ENCODE measurements at regions not wholly inside any gene's neighbourhood (a gene's known extent, or its start where the extent isn't known, plus 50 kb on each side); places are given as distances from the start of the nearest gene placed in this dataset.

DNA sequence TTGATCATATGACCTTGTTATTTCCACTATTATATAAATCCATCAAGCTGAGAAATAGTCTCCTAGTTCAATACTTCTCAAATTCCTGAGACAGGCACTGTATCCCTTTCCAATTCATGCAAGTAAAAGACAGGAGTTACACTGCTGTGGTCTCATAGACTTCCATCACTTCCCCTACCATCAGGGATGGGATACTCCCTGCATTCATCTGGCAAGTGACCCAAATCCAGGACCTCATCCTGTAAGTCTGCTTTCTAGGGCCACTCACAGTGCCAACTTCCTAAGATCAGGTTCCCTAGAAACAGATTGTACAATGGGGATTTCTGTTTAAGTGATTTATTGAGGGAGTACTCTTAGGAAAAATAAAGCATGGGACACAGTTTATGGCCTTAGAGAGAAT is 424.0 kb upstream of the CDH7 start:
- Histone ChIP-seq H3K9me2 (ENCODE audit: insufficient read depth, low read length) (no peaks in the 10 kb centered on the region), H3K79me2 (replicated peaks; ENCODE audit: insufficient read depth, low read length) (no peaks in the 10 kb centered on the region), H3K4me2 (ENCODE audit: low read length) (no peak overlapping the region), H3K9me3 (ENCODE audit: low read length) (no peaks in the 10 kb centered on the region), H4K20me1 (ENCODE audit: insufficient read depth) (no peaks in the 10 kb centered on the region), H3K27me3 (ENCODE audit: insufficient read depth, low read depth, low read length) (no peaks in the 10 kb centered on the region), H3K4me3 (ENCODE audit: low read length) (no peak overlapping the region), H3K36me3 (ENCODE audit: insufficient read depth, low read length) (no peaks in the 10 kb centered on the region), H3F3A (ENCODE audit: insufficient read depth, low read length, poor library complexity, severe bottlenecking) (no peaks in the 10 kb centered on the region), H3K9ac (ENCODE audit: low read length) (no peak overlapping the region), H3K27ac (ENCODE audit: low read length) (no peak overlapping the region), H2AFZ (ENCODE audit: low read depth, low read length) (no peak overlapping the region)
- no peak for TF ChIP-seq RAD21 (conservative IDR thresholded peaks at IDR 0.05)
- no peak for TF ChIP-seq EZH2 (IDR thresholded peaks at IDR 0.05; ENCODE audit: borderline replicate concordance, insufficient read depth, low read length, poor library complexity, severe bottlenecking)
- no peak for TF ChIP-seq MXI1 (conservative IDR thresholded peaks at IDR 0.05; ENCODE audit: poor library complexity, severe bottlenecking)
- TF ChIP-seq REST (IDR thresholded peaks at IDR 0.05; ENCODE audit: borderline replicate concordance): no peak
- TF ChIP-seq, protein P1, sequence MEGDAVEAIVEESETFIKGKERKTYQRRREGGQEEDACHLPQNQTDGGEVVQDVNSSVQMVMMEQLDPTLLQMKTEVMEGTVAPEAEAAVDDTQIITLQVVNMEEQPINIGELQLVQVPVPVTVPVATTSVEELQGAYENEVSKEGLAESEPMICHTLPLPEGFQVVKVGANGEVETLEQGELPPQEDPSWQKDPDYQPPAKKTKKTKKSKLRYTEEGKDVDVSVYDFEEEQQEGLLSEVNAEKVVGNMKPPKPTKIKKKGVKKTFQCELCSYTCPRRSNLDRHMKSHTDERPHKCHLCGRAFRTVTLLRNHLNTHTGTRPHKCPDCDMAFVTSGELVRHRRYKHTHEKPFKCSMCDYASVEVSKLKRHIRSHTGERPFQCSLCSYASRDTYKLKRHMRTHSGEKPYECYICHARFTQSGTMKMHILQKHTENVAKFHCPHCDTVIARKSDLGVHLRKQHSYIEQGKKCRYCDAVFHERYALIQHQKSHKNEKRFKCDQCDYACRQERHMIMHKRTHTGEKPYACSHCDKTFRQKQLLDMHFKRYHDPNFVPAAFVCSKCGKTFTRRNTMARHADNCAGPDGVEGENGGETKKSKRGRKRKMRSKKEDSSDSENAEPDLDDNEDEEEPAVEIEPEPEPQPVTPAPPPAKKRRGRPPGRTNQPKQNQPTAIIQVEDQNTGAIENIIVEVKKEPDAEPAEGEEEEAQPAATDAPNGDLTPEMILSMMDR (IDR thresholded peaks at IDR 0.05; ENCODE audit: poor library complexity, severe bottlenecking): no peak
- no peak for TF ChIP-seq EP300 (conservative IDR thresholded peaks at IDR 0.05; ENCODE audit: poor library complexity, severe bottlenecking)

DNA sequence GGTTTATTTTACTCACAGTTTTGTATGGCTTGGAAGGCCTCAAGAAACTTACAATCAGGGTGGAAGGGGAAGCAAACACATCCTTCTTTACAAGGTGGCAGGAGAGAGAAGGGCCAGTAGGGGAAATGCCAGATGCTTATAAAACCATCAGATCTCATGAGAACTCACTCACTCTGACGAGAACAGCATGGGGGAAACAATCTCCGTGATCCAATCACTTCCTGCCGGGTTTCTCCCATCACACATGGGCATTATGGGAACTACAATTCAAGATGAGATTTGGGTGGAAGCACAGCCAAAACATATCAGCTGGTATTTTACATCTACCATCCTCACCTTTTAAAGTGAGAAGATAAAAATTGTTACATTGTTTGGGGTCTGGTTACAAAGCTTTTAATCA is 427.9 kb upstream of the CDH7 start:
- no peak for TF ChIP-seq RAD21 (conservative IDR thresholded peaks at IDR 0.05)
- no peaks in the 10 kb centered on the region for H3K9me3 ChIP-seq (ENCODE audit: low read length)
- no peak overlapping the region for H2AFZ ChIP-seq (ENCODE audit: low read depth, low read length)
- H3K4me3 ChIP-seq (ENCODE audit: low read length): no peak overlapping the region
- H3K27ac ChIP-seq (ENCODE audit: low read length): no peak overlapping the region
- H3K4me2 ChIP-seq (ENCODE audit: low read length): no peak overlapping the region
- H3K9me2 ChIP-seq (ENCODE audit: insufficient read depth, low read length): no peaks in the 10 kb centered on the region
- no peaks in the 10 kb centered on the region for H3K36me3 ChIP-seq (ENCODE audit: insufficient read depth, low read length)
- no peak overlapping the region for H3K9ac ChIP-seq (ENCODE audit: low read length)
- H3F3A ChIP-seq (ENCODE audit: insufficient read depth, low read length, poor library complexity, severe bottlenecking): no peaks in the 10 kb centered on the region
- no peaks in the 10 kb centered on the region for H3K27me3 ChIP-seq (ENCODE audit: insufficient read depth, low read depth, low read length)
- H3K79me2 ChIP-seq (replicated peaks; ENCODE audit: insufficient read depth, low read length): no peaks in the 10 kb centered on the region
- H4K20me1 ChIP-seq (ENCODE audit: insufficient read depth): no peaks in the 10 kb centered on the region

- H3K4me3 ChIP-seq (ENCODE audit: low read length): no peak overlapping the region
Measured at GRCh38 chr18:65298422-65298821, 452.4 kb upstream of the CDH7 start.

More at GRCh38 chr18:65298422-65298821, 452.4 kb upstream of the CDH7 start:
- no peaks in the 10 kb centered on the region for H3K36me3 ChIP-seq (ENCODE audit: insufficient read depth, low read length)
- H3K4me2 ChIP-seq (ENCODE audit: low read length): no peak overlapping the region
- H2AFZ ChIP-seq (ENCODE audit: low read depth, low read length): no peak overlapping the region
- H3K27me3 ChIP-seq (ENCODE audit: insufficient read depth, low read depth, low read length): no peaks in the 10 kb centered on the region
- no peaks in the 10 kb centered on the region for H3F3A ChIP-seq (ENCODE audit: insufficient read depth, low read length, poor library complexity, severe bottlenecking)
- no peak overlapping the region for H3K27ac ChIP-seq (ENCODE audit: low read length)
- TF ChIP-seq, protein P1 (IDR thresholded peaks at IDR 0.05; ENCODE audit: poor library complexity, severe bottlenecking): no peak
- TF ChIP-seq POLR2AphosphoS5 (IDR thresholded peaks at IDR 0.05) (no peak), TAF1 (IDR thresholded peaks at IDR 0.05; ENCODE audit: low read depth) (no peak), RAD21 (conservative IDR thresholded peaks at IDR 0.05) (no peak), EP300 (conservative IDR thresholded peaks at IDR 0.05; ENCODE audit: poor library complexity, severe bottlenecking) (no peak), EZH2 (IDR thresholded peaks at IDR 0.05; ENCODE audit: borderline replicate concordance, insufficient read depth, low read length, poor library complexity, severe bottlenecking) (no peak), SMC3 (conservative IDR thresholded peaks at IDR 0.05; ENCODE audit: poor library complexity) (no peak), REST (IDR thresholded peaks at IDR 0.05; ENCODE audit: borderline replicate concordance) (no peak), MXI1 (conservative IDR thresholded peaks at IDR 0.05; ENCODE audit: poor library complexity, severe bottlenecking) (no peak)
- H3K79me2 ChIP-seq (replicated peaks; ENCODE audit: insufficient read depth, low read length): no peaks in the 10 kb centered on the region
- no peaks in the 10 kb centered on the region for H3K9me2 ChIP-seq (ENCODE audit: insufficient read depth, low read length)
- no peaks in the 10 kb centered on the region for H4K20me1 ChIP-seq (ENCODE audit: insufficient read depth)
- H3K9me3 ChIP-seq (ENCODE audit: low read length): no peaks in the 10 kb centered on the region
- H3K9ac ChIP-seq (ENCODE audit: low read length): no peak overlapping the region

Data from neural cell (in vitro differentiated cells).